ENCODE measurements at regions not wholly inside any gene's neighbourhood (a gene's known extent, or its start where the extent isn't known, plus 50 kb on each side); places are given as distances from the start of the nearest gene placed in this dataset.

GRCh38 chr2:129080715-129081476 lies 762.2 kb upstream of the HS6ST1 start:
- H3K36me3 ChIP-seq: no peaks in the 10 kb centered on the region
- H3K9me3 ChIP-seq: no peaks in the 10 kb centered on the region
- DNase-seq: no peak
- H3K4me3 ChIP-seq: no peak overlapping the region
- peaks cover 1% of the 10 kb centered on the region for H3K4me1 ChIP-seq (ENCODE audit: insufficient read depth)
- H3K27me3 ChIP-seq: no peaks in the 10 kb centered on the region
- 15 to 35% (median 19%) methylated on average over 7 of the region's 7 CpGs for WGBS, 3 donors
- no peak overlapping the region for H3K27ac ChIP-seq
- intact Hi-C loops (cut with DNase I): no loop called here
- TF ChIP-seq CTCF (IDR thresholded peaks at IDR 0.05) (no peak), EP300 (IDR thresholded peaks at IDR 0.05) (no peak), POLR2A (IDR thresholded peaks at IDR 0.05) (no peak)

- 83 to 88% (median 88%) methylated on average over 3 of the region's 3 CpGs for WGBS, 3 donors
- intact Hi-C loops (cut with DNase I): no loop called here
- peaks cover 1% of the 10 kb centered on the region for H3K4me1 ChIP-seq (ENCODE audit: insufficient read depth)
Measured at GRCh38 chr2:129085386-129085785, 766.7 kb upstream of the HS6ST1 start.

DNA sequence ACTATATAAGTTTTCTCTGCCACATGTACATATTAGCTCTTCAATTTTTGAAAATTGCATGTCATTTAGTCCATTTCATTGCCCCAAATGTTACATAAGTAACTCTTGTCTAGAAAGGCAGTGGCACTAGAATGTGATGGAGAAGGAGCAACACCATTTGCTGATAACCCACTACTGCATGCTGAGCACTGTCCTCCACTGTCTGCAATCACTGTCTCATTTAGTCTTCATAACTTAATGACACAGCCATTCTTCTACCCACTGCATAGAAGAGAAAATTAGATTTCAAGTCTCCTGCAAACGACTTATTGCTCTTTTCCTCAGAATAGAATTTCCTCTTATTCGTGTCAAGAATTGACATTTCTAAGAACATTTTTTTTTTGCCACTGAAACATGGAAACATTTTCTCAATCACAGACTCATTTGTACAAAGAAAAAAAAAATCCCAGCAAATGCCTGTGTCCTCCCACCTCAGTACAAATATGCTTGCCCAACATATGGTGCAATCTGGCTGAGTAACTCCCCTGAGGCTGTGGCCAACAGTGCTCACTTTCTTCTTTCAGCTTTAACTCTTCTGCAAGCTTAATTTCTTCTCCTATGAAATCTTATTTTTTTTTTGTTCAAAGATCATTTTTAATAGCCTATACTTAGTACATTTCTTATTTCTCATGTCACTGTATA lies 768.6 kb upstream of the HS6ST1 start:
- H3K4me3 ChIP-seq: no peak overlapping the region
- TF ChIP-seq POLR2A (IDR thresholded peaks at IDR 0.05): no peak
- no peak for TF ChIP-seq CTCF (IDR thresholded peaks at IDR 0.05)
- TF ChIP-seq EP300 (IDR thresholded peaks at IDR 0.05): no peak
- no peak for DNase-seq
- H3K4me1 ChIP-seq (ENCODE audit: insufficient read depth): no peaks in the 10 kb centered on the region
- H3K27me3 ChIP-seq: no peaks in the 10 kb centered on the region
- no peaks in the 10 kb centered on the region for H3K36me3 ChIP-seq
- intact Hi-C loops (cut with DNase I): no loop called here
- WGBS, 3 donors: 19 to 25% (median 21%) methylated on average over 2 of the region's 2 CpGs
- H3K27ac ChIP-seq: no peak overlapping the region
- H3K9me3 ChIP-seq: no peaks in the 10 kb centered on the region

More at GRCh38 chr2:129085386-129085785, 766.7 kb upstream of the HS6ST1 start:
- DNase-seq: no peak
- TF ChIP-seq CTCF (IDR thresholded peaks at IDR 0.05): no peak
- TF ChIP-seq POLR2A (IDR thresholded peaks at IDR 0.05): no peak
- TF ChIP-seq EP300 (IDR thresholded peaks at IDR 0.05): no peak
- Histone ChIP-seq H3K9me3 (no peaks in the 10 kb centered on the region), H3K4me3 (no peak overlapping the region), H3K36me3 (no peaks in the 10 kb centered on the region), H3K27ac (no peak overlapping the region), H3K27me3 (no peaks in the 10 kb centered on the region)

GRCh38 chr2:129091620-129092019 lies 773.0 kb upstream of the HS6ST1 start:
- H3K4me3 ChIP-seq: no peak overlapping the region

More at GRCh38 chr2:129091620-129092019, 773.0 kb upstream of the HS6ST1 start:
- 80 to 87% (median 83%) methylated on average over 3 of the region's 3 CpGs for WGBS, 3 donors
- H3K9me3 ChIP-seq: no peaks in the 10 kb centered on the region
- H3K27ac ChIP-seq: no peak overlapping the region
- TF ChIP-seq EP300 (IDR thresholded peaks at IDR 0.05) (no peak), POLR2A (IDR thresholded peaks at IDR 0.05) (no peak), CTCF (IDR thresholded peaks at IDR 0.05) (no peak)
- no peaks in the 10 kb centered on the region for H3K27me3 ChIP-seq
- H3K36me3 ChIP-seq: no peaks in the 10 kb centered on the region
- no peak for DNase-seq
- H3K4me1 ChIP-seq (ENCODE audit: insufficient read depth): no peaks in the 10 kb centered on the region
- intact Hi-C loops (cut with DNase I): no loop called here

All from ovary (tissue), 7 donors.